HG03571 (cell line): ENCODE measurements at regions not wholly inside any gene's neighbourhood (a gene's known extent, or its start where the extent isn't known, plus 50 kb on each side); places are given as distances from the start of the nearest gene placed in this dataset.

ENCODE experiments used
- ATAC-seq: cut with Tn5 transposase; IDR thresholded peaks from one replicate; pipeline ENCODE4 v1.9.1; 2021; ENCODE audit not compliant: unreplicated experiment

- ATAC-seq: no peak
Measured at GRCh38 chr14:101495284-101495683, 66.0 kb upstream of the DIO3 start.

- ATAC-seq: no peak
Measured at GRCh38 chr14:101495827-101496775, 65.2 kb upstream of the DIO3 start.

- no peak for ATAC-seq
Measured at GRCh38 chr14:101496776-101497683, 64.3 kb upstream of the DIO3 start.

GRCh38 chr14:101497684-101498525 is 63.4 kb upstream of the DIO3 start:
- ATAC-seq: no peak

- no peak for ATAC-seq
Measured at GRCh38 chr14:101498526-101498860, 62.8 kb upstream of the DIO3 start.

- no peak for ATAC-seq
Measured at GRCh38 chr14:101499080-101499479, 62.2 kb upstream of the DIO3 start.

GRCh38 chr14:101499513-101499912 is 61.8 kb upstream of the DIO3 start:
- no peak for ATAC-seq

GRCh38 chr14:101500061-101500460 is 61.2 kb upstream of the DIO3 start:
- ATAC-seq: no peak

GRCh38 chr14:101500681-101501080 is 60.6 kb upstream of the DIO3 start:
- ATAC-seq: no peak

- ATAC-seq: no peak
Measured at GRCh38 chr14:101501341-101501740, 60.0 kb upstream of the DIO3 start.

- no peak for ATAC-seq
Measured at GRCh38 chr14:101501858-101502615, 59.3 kb upstream of the DIO3 start.

- no peak for ATAC-seq
Measured at GRCh38 chr14:101502761-101503392, 58.4 kb upstream of the DIO3 start.

- no peak for ATAC-seq
Measured at GRCh38 chr14:101503431-101504095, 57.7 kb upstream of the DIO3 start.

- ATAC-seq: no peak
Measured at GRCh38 chr14:101504096-101504948, 57.0 kb upstream of the DIO3 start.

- no peak for ATAC-seq
Measured at GRCh38 chr14:101505236-101505970, 55.9 kb upstream of the DIO3 start.

GRCh38 chr14:101506211-101506925 is 54.9 kb upstream of the DIO3 start:
- no peak for ATAC-seq
